ENCODE measurements at regions not wholly inside any gene's neighbourhood (a gene's known extent, or its start where the extent isn't known, plus 50 kb on each side); places are given as distances from the start of the nearest gene placed in this dataset.

DNA sequence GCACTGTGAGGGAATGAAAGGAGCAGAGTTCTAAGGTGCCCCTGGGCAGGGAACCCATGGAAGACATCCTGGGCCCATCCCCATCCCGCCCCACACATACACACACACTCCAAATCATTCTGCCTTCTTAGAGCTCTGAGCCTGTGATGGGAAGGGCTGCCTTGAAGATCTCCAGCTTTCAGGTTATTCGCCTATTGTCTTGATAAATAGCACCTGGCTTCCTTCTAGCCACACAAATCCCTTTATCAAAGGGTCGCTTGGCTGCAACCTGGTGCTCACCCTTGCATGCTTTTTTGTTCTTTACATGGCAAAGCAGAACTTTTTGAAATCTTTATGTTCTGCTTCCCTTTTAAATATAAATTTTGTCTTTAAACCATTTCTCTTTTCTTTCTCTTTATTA is 112.2 kb upstream of the TMTC1 start:
- TF ChIP-seq, protein P1, sequence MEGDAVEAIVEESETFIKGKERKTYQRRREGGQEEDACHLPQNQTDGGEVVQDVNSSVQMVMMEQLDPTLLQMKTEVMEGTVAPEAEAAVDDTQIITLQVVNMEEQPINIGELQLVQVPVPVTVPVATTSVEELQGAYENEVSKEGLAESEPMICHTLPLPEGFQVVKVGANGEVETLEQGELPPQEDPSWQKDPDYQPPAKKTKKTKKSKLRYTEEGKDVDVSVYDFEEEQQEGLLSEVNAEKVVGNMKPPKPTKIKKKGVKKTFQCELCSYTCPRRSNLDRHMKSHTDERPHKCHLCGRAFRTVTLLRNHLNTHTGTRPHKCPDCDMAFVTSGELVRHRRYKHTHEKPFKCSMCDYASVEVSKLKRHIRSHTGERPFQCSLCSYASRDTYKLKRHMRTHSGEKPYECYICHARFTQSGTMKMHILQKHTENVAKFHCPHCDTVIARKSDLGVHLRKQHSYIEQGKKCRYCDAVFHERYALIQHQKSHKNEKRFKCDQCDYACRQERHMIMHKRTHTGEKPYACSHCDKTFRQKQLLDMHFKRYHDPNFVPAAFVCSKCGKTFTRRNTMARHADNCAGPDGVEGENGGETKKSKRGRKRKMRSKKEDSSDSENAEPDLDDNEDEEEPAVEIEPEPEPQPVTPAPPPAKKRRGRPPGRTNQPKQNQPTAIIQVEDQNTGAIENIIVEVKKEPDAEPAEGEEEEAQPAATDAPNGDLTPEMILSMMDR (IDR thresholded peaks at IDR 0.05), result no peak
- TF ChIP-seq USF2 (IDR thresholded peaks at IDR 0.05), result no peak
- no peak for TF ChIP-seq RAD21 (conservative IDR thresholded peaks at IDR 0.05 in 1 of 2, IDR thresholded peaks at IDR 0.05 in 1 of 2)
- no peak for TF ChIP-seq SMC3 (IDR thresholded peaks at IDR 0.05)
- TF ChIP-seq FOSL2 (IDR thresholded peaks at IDR 0.05), result no peak
- TF ChIP-seq FOSL2 (CRISPR knock-in tag; IDR thresholded peaks at IDR 0.05), result no peak
- TF ChIP-seq ELK1 (IDR thresholded peaks at IDR 0.05; ENCODE audit: low read depth, low read length), result no peak

Measured in A549 (cell line).